ENCODE measurements at regions not wholly inside any gene's neighbourhood (a gene's known extent, or its start where the extent isn't known, plus 50 kb on each side); places are given as distances from the start of the nearest gene placed in this dataset.
"Not testable (repeated sequence)": the region's sequence is repeated elsewhere in the genome, so short reads cannot be mapped to it uniquely, and the experiment has no call there.

DNA sequence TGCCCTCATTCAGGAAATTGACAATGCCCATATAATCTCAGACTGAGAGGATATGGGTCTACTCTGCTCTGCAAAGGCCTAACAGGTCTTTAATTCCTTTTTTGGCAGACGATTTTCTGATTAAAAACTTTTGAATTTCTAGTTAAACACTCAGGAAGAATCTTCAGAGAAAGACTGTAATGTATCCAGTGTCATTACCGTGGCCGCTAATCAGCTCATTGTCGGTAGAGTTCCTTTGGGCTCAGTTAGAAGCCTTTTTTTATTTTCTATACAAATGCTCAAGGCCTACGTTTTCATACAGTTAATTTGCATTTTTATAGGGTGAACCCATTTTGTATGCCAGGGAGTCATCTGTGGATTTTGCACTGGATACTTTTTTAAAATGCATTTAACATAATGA lies 549.9 kb downstream of the RPS29 start:
- H3K27me3 ChIP-seq: no peaks in the 10 kb centered on the region
- H3K36me3 ChIP-seq (replicated peaks in 1 of 2): no peaks in the 10 kb centered on the region
- no peak for DNase-seq
- H3K27ac ChIP-seq: no peak overlapping the region
- no peak for TF ChIP-seq POLR2A (IDR thresholded peaks at IDR 0.05)
- TF ChIP-seq, protein P1, sequence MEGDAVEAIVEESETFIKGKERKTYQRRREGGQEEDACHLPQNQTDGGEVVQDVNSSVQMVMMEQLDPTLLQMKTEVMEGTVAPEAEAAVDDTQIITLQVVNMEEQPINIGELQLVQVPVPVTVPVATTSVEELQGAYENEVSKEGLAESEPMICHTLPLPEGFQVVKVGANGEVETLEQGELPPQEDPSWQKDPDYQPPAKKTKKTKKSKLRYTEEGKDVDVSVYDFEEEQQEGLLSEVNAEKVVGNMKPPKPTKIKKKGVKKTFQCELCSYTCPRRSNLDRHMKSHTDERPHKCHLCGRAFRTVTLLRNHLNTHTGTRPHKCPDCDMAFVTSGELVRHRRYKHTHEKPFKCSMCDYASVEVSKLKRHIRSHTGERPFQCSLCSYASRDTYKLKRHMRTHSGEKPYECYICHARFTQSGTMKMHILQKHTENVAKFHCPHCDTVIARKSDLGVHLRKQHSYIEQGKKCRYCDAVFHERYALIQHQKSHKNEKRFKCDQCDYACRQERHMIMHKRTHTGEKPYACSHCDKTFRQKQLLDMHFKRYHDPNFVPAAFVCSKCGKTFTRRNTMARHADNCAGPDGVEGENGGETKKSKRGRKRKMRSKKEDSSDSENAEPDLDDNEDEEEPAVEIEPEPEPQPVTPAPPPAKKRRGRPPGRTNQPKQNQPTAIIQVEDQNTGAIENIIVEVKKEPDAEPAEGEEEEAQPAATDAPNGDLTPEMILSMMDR (IDR thresholded peaks at IDR 0.05): no peak
- H3K4me3 ChIP-seq: no peak overlapping the region
- WGBS, 4 donors: 77 to 87% (median 82%) methylated on average over 5 of the region's 5 CpGs
- intact Hi-C loops (cut with DNase I): no loop called here
- H3K4me1 ChIP-seq (replicated peaks in 1 of 2): no peaks in the 10 kb centered on the region
- H3K9me3 ChIP-seq (replicated peaks in 1 of 3): no peaks in the 10 kb centered on the region

DNA sequence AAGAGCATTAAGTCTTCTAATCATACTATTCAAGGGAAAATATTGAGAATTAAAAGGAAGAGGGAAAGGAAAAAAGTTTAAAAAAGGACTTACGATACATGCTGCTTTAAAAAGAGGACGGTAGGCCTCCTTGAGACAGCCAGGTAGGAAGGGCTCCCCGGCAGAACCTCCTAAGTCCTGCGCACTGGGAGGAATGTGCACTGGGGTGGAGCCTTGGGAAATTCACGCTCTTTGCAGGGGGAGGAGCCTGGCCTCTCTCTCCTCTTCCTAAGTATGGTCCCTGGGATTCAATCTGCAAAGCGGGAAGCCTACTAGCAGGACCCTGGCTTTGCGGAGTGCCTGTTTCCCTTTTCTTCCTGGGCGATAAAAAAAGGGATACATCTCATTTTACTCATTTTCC lies 553.0 kb downstream of the RPS29 start:
- TF ChIP-seq, protein P1 (IDR thresholded peaks at IDR 0.05): no peak
- no peak for TF ChIP-seq POLR2A (IDR thresholded peaks at IDR 0.05)
- no peaks in the 10 kb centered on the region for H3K4me1 ChIP-seq (replicated peaks in 1 of 2)
- H3K4me3 ChIP-seq: no peak overlapping the region
- no peaks in the 10 kb centered on the region for H3K27me3 ChIP-seq
- no peaks in the 10 kb centered on the region for H3K9me3 ChIP-seq (replicated peaks in 1 of 3)
- H3K36me3 ChIP-seq (replicated peaks in 1 of 2): no peaks in the 10 kb centered on the region
- intact Hi-C loops (cut with DNase I): no loop called here
- no peak overlapping the region for H3K27ac ChIP-seq
- no peak for DNase-seq
- 82 to 98% (median 90%) methylated on average over 8 of the region's 8 CpGs for WGBS, 4 donors

DNA sequence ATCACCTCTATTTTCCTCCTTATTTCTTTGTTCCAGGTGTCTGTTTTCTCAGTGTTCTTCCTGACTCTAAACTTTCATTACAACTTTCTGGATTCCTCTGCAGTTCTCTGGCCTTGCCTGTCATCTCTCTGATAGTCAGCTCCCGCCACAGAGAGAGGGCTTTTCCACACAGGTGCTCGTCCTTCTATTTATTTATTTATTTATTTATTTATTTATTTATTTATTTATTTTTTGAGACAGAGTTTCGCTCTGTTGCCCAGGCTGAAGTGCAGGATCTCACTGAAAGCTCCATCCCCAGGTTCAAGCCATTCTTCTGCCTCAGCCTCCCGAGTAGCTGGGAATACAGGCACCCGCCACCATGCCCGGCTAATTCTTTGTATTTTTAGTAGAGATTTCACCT lies 554.5 kb downstream of the RPS29 start:
- H3K9me3 ChIP-seq (replicated peaks in 1 of 3); H3K4me3 ChIP-seq; DNase-seq; H3K27ac ChIP-seq; H3K27me3 ChIP-seq; intact Hi-C loops (cut with DNase I); H3K4me1 ChIP-seq (replicated peaks in 1 of 2); H3K36me3 ChIP-seq (replicated peaks in 1 of 2): not testable (repeated sequence)
- 70 to 86% (median 80%) methylated on average over 6 of the region's 6 CpGs for WGBS, 4 donors

DNA sequence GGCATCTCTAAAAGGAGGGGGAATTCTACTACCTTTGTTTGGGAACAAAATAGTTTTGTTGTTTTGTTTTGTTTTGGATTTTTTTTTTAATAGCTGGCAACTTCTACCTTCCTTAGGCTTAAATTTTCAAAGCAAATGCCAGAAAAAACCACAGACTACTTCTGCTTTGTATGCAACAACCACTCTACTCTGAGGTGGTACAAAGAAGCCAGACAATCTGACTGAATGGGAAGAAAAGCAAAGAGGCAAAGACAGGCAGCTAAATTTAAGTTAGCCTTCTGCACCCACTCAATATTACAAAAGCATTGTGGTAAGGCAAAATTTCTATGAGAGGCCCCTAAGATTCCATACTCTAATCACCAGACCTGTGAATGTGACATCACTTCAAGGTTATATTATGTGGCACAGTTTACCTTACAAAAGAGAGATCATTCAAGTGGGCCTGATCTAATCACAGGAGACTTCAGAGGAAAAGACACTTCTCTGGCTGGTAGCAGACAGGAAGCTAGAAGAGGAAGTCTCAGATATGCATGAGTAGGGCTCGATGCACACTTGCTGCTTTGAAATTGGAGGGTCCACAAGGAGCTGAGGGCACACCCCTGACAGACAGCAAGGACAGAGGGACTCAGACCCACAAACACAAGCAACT lies 566.6 kb downstream of the RPS29 start:
- Histone ChIP-seq H3K9me3 (replicated peaks in 1 of 3) (no peaks in the 10 kb centered on the region), H3K4me3 (no peak overlapping the region), H3K27ac (no peak overlapping the region), H3K4me1 (replicated peaks in 1 of 2) (no peaks in the 10 kb centered on the region), H3K27me3 (no peaks in the 10 kb centered on the region), H3K36me3 (replicated peaks in 1 of 2) (no peaks in the 10 kb centered on the region)
- WGBS, 4 donors: 51 to 77% (median 64%) methylated on average over 1 of the region's 1 CpG; no CpG with 5 or more reads in 1 of the 4 donors
- intact Hi-C loops (cut with DNase I): no loop called here
- TF ChIP-seq, protein P1 (IDR thresholded peaks at IDR 0.05): no peak
- no peak for TF ChIP-seq POLR2A (IDR thresholded peaks at IDR 0.05)
- no peak for DNase-seq

DNA sequence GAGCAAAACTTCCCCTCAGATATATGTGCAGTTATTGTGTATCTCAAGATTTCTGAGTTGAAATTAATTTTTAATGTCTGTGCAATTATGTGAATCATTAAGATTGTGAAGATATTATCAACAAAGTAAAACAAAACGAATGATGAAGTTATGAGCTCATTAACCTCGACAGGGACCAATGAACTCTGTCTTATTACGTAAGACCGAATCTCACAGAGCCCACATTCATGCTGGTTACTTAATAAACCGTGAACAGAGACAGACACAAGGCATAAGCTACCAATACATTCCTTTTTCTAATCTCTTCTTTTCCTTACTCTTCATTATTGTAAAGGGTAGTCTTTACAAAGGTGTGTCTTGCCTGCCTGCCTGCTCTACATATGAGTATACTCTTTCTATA lies 568.7 kb downstream of the RPS29 start:
- WGBS, 4 donors: 43 to 63% (median 56%) methylated on average over 5 of the region's 5 CpGs

More for the DNA sequence above, 568.7 kb downstream of the RPS29 start:
- H3K4me1 ChIP-seq (replicated peaks in 1 of 2): no peaks in the 10 kb centered on the region
- no peaks in the 10 kb centered on the region for H3K27me3 ChIP-seq
- no peak for DNase-seq
- TF ChIP-seq, protein P1 (IDR thresholded peaks at IDR 0.05): no peak
- no peak for TF ChIP-seq POLR2A (IDR thresholded peaks at IDR 0.05)
- intact Hi-C loops (cut with DNase I): no loop called here
- H3K36me3 ChIP-seq (replicated peaks in 1 of 2): no peaks in the 10 kb centered on the region
- no peak overlapping the region for H3K4me3 ChIP-seq
- no peaks in the 10 kb centered on the region for H3K9me3 ChIP-seq (replicated peaks in 1 of 3)
- no peak overlapping the region for H3K27ac ChIP-seq

All from adrenal gland (tissue), 9 donors.